Stomach (tissue), 8 donors: ENCODE measurements at regions not wholly inside any gene's neighbourhood (a gene's known extent, or its start where the extent isn't known, plus 50 kb on each side); places are given as distances from the start of the nearest gene placed in this dataset.
A peak's percentile ranks its signal among the peaks of the same experiment; 100 is the strongest.
"Not testable (repeated sequence)": the region's sequence is repeated elsewhere in the genome, so short reads cannot be mapped to it uniquely, and the experiment has no call there.

Experiments used
- DNase-seq, 2 donors: peaks; one replicate each; pipeline versions ENCODE4 v3.0.0 to v3.0.0-alpha.2; 2013 to 2019
- H3K27ac ChIP-seq, 5 donors: fragments of 200-600 bp in 4 of 5; sonication (generic) in 4 of 5; one replicate each; pipeline ENCODE4 v1.5.1; 2013 to 2019; ENCODE audit warnings: mild to moderate bottlenecking in 1 of 5, moderate library complexity in 1 of 5
- H3K27me3 ChIP-seq, 3 donors: fragments of 200-600 bp; sonication (generic); one replicate each; pipeline ENCODE4 v1.5.1; 2017 to 2019; ENCODE audit warnings: mixed run types in 1 of 3
- H3K36me3 ChIP-seq, 4 donors: fragments of 200-600 bp; sonication (generic); 1 replicate in 3 of 4; 2 replicates in 1 of 4; pipeline ENCODE4 v1.5.1; 2016 to 2019
- H3K4me1 ChIP-seq, 4 donors: fragments of 200-600 bp; sonication (generic); one replicate each; pipeline ENCODE4 v1.5.1; 2016 to 2019
- H3K4me3 ChIP-seq, 4 donors: fragments of 200-600 bp; sonication (generic) in 3 of 4; one replicate each; pipeline ENCODE4 v1.5.1; 2016 to 2019; ENCODE audit warnings: mild to moderate bottlenecking in 1 of 4
- H3K9me3 ChIP-seq, 4 donors: fragments of 200-600 bp; sonication (generic); one replicate each; pipeline ENCODE4 v1.5.1; 2016 to 2019
- EP300 ChIP-seq: sonication (generic); formaldehyde crosslinking; IDR thresholded peaks from one replicate; pipeline ENCODE4 v1.6.1; 2017; ENCODE audit warnings: antibody characterized with exemption
- POLR2A ChIP-seq, 4 donors: fragments of 450-650 bp; IDR thresholded peaks; one replicate each; pipeline ENCODE4 v1.6.1; 2016; ENCODE audit warnings: antibody characterized with exemption in 4 of 4, control low read depth in 2 of 4, mild to moderate bottlenecking in 1 of 4, moderate library complexity in 1 of 4
- POLR2AphosphoS5 ChIP-seq, 3 donors: sonication (generic); formaldehyde crosslinking; IDR thresholded peaks; one replicate each; pipeline ENCODE4 v1.6.1; 2016; ENCODE audit warnings: antibody characterized with exemption in 3 of 3
- WGBS, 5 donors: extraction: QIAGEN DNeasy Blood & Tissue Kit in 3 of 5; methylation state at CpG; one replicate each; pipeline versions ENCODE4 v1.1.5 to v1.1.7; 2013 to 2018; 5-methylcytosine and 5-hydroxymethylcytosine counted together
- intact Hi-C: fragments of 100-400 bp; cut with DNase I; formaldehyde crosslinking; loops from one replicate; pipeline ENCODE4 v1.15.1; 2023; ENCODE audit warnings: low total_unique reads
- TF ChIP-seq, protein P1 (sequence below), 7 experiments: fragments of 450-650 bp in 4 of 7; fragments of 200-600 bp in 3 of 7; sonication (generic) in 3 of 7; IDR thresholded peaks; one replicate each; pipeline ENCODE4 v1.5.1; 2016 to 2019; ENCODE audit warnings: antibody characterized with exemption in 7 of 7, control low read depth in 2 of 7, mild to moderate bottlenecking in 1 of 7
- donor health status: healthy with polysubstance abuse.
- donor health status: Bipolar disorder and iron deficiency.
- donor health status: healthy.

- WGBS, 5 donors = 75 to 91% (median 85%) methylated on average over 3 of the region's 3 CpGs
- Histone ChIP-seq H3K4me1 (no peaks in the 10 kb centered on the region), H3K27me3 (no peaks in the 10 kb centered on the region), H3K36me3 (no peaks in the 10 kb centered on the region), H3K9me3 (peaks cover 0 to 3% (median 0%) of the 10 kb centered on the region in 4 donors), H3K27ac (no peak overlapping the region), H3K4me3 (no peak overlapping the region)
- intact Hi-C loops = no loop called here
- TF ChIP-seq POLR2AphosphoS5 (IDR thresholded peaks at IDR 0.05) (no peak), POLR2A (IDR thresholded peaks at IDR 0.05) (no peak), EP300 (no peak)
- TF ChIP-seq, protein P1, sequence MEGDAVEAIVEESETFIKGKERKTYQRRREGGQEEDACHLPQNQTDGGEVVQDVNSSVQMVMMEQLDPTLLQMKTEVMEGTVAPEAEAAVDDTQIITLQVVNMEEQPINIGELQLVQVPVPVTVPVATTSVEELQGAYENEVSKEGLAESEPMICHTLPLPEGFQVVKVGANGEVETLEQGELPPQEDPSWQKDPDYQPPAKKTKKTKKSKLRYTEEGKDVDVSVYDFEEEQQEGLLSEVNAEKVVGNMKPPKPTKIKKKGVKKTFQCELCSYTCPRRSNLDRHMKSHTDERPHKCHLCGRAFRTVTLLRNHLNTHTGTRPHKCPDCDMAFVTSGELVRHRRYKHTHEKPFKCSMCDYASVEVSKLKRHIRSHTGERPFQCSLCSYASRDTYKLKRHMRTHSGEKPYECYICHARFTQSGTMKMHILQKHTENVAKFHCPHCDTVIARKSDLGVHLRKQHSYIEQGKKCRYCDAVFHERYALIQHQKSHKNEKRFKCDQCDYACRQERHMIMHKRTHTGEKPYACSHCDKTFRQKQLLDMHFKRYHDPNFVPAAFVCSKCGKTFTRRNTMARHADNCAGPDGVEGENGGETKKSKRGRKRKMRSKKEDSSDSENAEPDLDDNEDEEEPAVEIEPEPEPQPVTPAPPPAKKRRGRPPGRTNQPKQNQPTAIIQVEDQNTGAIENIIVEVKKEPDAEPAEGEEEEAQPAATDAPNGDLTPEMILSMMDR (IDR thresholded peaks at IDR 0.05) = no peak
- DNase-seq = peak in 1 of 2 donors; percentile 26
These were observed 60.9 kb upstream of the ENPEP start for GRCh38 chr4:110415041-110415440.

- no peaks in the 10 kb centered on the region for H3K4me1 ChIP-seq
- H3K4me3 ChIP-seq = no peak overlapping the region
- H3K9me3 ChIP-seq = peaks cover 0 to 3% (median 0%) of the 10 kb centered on the region in 4 donors
- no peaks in the 10 kb centered on the region for H3K27me3 ChIP-seq
- H3K36me3 ChIP-seq = no peaks in the 10 kb centered on the region
- H3K27ac ChIP-seq = no peak overlapping the region
- DNase-seq = peak in 1 of 2 donors; percentile 40
- no peak for TF ChIP-seq POLR2AphosphoS5 (IDR thresholded peaks at IDR 0.05)
- intact Hi-C loops = no loop called here
- 10 to 92% (median 48%) methylated on average over 1 of the region's 1 CpG for WGBS, 5 donors
These were observed 61.4 kb upstream of the ENPEP start for GRCh38 chr4:110414561-110414920.

DNA sequence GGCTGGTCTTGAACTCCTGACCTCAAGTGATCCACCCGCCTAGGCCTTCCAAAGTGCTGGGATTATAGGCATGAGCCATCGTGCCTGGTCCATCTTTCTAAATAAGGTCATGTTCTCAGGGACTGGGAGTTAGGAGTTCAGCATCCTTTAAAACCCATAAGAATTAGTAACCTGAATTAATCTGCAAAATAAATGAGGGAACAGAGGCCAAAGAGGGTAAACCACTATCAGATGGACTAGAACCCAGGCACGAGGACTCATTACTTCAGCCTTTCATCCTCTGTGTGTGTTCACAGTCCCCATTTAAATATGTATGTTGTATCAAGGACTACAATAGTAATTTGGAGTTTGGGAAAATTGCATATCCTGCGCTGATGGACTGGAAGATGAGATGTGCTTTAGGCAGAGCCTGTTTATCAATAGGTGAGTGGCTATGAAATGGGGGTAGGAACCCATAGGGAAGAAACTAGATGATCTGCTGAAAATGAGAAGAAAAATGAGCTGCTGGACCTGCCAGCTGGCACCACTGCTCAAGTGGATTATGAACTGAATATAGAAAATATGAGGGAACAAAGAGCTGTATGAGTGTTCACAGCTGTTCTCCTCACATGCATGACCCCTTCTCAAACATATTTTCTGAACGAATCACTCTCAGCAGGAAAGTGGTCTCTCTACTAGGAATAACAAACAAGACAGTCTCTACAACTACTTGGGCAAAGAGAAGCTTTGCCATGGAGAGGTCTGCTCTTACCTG is 62.0 kb upstream of the ENPEP start:
- H3K9me3 ChIP-seq, H3K4me3 ChIP-seq, H3K27ac ChIP-seq, H3K27me3 ChIP-seq, H3K4me1 ChIP-seq, H3K36me3 ChIP-seq, intact Hi-C loops: not testable (repeated sequence)
- WGBS, 5 donors = 58 to 73% (median 66%) methylated on average over 5 of the region's 5 CpGs
- DNase-seq = peak in 1 of 2 donors; percentile 80

GRCh38 chr4:110412354-110413065 is 63.4 kb upstream of the ENPEP start:
- no peak for TF ChIP-seq EP300
- TF ChIP-seq POLR2AphosphoS5 (IDR thresholded peaks at IDR 0.05) = no peak
- no peak for TF ChIP-seq POLR2A (IDR thresholded peaks at IDR 0.05)
- TF ChIP-seq, protein P1 (IDR thresholded peaks at IDR 0.05) = no peak

GRCh38 chr4:110411574-110412011 is 64.4 kb upstream of the ENPEP start:
- no peaks in the 10 kb centered on the region for H3K4me1 ChIP-seq
- H3K27ac ChIP-seq = no peak overlapping the region
- no peak for DNase-seq
- H3K27me3 ChIP-seq = no peaks in the 10 kb centered on the region
- H3K4me3 ChIP-seq = no peak overlapping the region
- H3K36me3 ChIP-seq = no peaks in the 10 kb centered on the region
- TF ChIP-seq POLR2AphosphoS5 (IDR thresholded peaks at IDR 0.05) (no peak), EP300 (no peak), POLR2A (IDR thresholded peaks at IDR 0.05) (no peak)
- TF ChIP-seq, protein P1 (IDR thresholded peaks at IDR 0.05) = no peak
- no peaks in the 10 kb centered on the region for H3K9me3 ChIP-seq
- 78 to 92% (median 91%) methylated on average over 5 of the region's 5 CpGs for WGBS, 5 donors
- intact Hi-C loops = no loop called here

More at GRCh38 chr4:110412354-110413065, 63.4 kb upstream of the ENPEP start:
- no peaks in the 10 kb centered on the region for H3K27me3 ChIP-seq
- H3K9me3 ChIP-seq = no peaks in the 10 kb centered on the region
- H3K4me3 ChIP-seq = no peak overlapping the region
- WGBS, 5 donors = 69 to 78% (median 75%) methylated on average over 5 of the region's 5 CpGs
- intact Hi-C loops = no loop called here
- H3K36me3 ChIP-seq = no peaks in the 10 kb centered on the region
- H3K4me1 ChIP-seq = no peaks in the 10 kb centered on the region
- peak in 1 of 2 donors; percentile 23 for DNase-seq
- no peak overlapping the region for H3K27ac ChIP-seq

DNA sequence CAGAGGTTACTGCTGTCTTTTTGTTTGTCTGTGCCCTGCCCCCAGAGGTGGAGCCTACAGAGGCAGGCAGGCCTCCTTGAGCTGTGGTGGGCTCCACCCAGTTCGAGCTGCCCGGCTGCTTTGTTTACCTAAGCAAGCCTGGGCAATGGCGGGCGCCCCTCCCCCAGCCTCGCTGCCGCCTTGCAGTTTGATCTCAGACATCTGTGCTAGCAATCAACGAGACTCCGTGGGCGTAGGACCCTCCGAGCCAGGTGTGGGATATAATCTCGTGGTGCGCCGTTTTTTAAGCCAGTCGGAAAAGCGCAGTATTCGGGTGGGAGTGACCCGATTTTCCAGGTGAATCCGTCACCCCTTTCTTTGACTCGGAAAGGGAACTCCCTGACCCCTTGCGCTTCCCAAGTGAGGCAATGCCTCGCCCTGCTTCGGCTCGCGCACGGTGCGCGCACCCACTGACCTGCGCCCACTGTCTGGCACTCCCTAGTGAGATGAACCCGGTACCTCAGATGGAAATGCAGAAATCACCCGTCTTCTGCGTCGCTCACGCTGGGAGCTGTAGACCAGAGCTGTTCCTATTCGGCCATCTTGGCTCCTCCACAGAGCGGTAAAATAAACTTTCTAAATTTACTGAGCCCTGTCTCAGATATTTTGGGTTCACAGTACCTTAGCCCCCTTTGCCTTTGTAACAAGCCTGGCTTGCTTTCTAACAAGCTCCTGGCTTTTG is 64.9 kb upstream of the ENPEP start:
- H3K36me3 ChIP-seq, H3K9me3 ChIP-seq, H3K27me3 ChIP-seq, H3K27ac ChIP-seq, H3K4me1 ChIP-seq, intact Hi-C loops, H3K4me3 ChIP-seq, DNase-seq: not testable (repeated sequence)
- 55 to 77% (median 62%) methylated on average over 16 to 25 of the region's 35 CpGs for WGBS, 5 donors
